Activated T-cell treated with anti-CD3 and anti-CD28 coated beads for 48 hours (primary cell): ENCODE measurements at regions not wholly inside any gene's neighbourhood (a gene's known extent, or its start where the extent isn't known, plus 50 kb on each side); places are given as distances from the start of the nearest gene placed in this dataset.
"Not testable (repeated sequence)": the region's sequence is repeated elsewhere in the genome, so short reads cannot be mapped to it uniquely, and the experiment has no call there.

Experiments
- DNase-seq: peaks from one replicate; pipeline ENCODE4 v3.0.0-alpha.2; 2020; ENCODE audit warnings: low read depth

DNA sequence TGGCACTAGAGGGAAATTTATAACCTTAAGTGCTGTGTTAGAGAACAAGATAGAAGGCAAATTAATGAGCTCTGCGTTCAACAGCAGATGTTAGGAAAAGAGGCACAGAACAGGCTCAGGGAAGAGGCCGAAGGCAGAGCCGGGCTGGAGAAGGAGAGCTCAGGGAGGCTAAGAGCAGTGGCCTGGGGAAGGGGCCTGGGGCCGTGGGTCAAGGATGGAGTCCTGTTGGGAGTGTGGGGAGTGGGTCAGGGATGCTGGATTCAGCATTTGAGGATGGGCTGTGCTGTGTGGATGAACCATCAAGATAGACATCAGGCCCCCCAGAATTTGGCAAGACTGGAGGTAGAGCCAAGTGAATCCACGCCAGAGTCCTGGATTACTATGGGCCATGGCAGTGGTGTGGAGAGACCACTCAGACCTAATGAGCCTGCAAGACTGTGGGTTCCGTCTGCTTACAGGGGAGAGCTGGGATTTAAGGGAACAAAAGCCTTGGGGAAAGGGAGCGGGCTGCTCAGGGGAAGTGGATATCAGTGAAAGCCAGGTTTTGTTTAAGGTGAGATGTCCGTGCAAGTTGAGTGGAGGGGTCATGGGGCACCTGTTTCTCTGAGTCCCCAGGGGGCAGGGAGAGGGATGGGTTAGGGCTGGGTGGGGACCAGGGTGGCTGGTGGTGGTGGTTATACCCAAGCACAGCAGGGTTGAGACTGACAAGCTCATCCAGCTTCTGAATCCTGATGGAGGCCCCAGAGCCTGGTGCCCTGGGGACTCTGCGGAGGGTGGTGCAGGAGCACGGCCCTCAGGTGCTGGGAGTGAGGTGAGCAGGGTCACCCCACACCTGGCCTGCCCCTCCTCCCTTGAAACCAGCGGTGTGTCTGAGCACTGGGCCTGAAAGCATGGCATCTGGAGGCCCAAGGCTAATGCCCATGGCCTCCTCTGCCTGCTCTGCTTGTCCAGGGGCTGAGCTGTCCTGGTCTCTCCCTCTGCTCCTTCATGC, 101.7 kb downstream of the BMS1 start:
- DNase-seq: no peak

GRCh38 chr10:42885491-42886270, 103.1 kb downstream of the BMS1 start:
- no peak for DNase-seq

- DNase-seq: no peak
These were observed 105.3 kb downstream of the BMS1 start for GRCh38 chr10:42887734-42888503.

- DNase-seq: no peak
These were observed 106.0 kb downstream of the BMS1 start for GRCh38 chr10:42888504-42889095.

DNA sequence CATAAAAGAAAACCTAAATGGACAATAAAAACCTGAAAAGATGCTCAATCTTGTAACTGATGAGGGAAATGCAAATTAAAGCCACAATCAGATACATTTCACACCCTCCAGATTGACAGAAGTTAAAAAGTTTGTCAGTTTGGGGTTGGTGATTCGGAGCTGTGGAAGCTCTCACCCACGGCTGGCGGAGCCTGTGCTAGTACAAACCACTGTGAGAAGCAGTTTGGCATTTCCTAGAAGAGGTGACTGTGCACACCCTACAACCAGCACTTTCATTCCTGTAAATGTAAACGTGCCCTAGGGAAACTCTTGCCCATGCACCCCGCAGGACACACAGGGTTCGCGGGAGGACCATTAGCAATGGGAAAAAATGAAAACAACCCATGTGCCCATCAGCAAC, 114.1 kb downstream of the BMS1 start:
- no peak for DNase-seq

GRCh38 chr10:42898037-42898960, 115.7 kb downstream of the BMS1 start:
- no peak for DNase-seq

DNA sequence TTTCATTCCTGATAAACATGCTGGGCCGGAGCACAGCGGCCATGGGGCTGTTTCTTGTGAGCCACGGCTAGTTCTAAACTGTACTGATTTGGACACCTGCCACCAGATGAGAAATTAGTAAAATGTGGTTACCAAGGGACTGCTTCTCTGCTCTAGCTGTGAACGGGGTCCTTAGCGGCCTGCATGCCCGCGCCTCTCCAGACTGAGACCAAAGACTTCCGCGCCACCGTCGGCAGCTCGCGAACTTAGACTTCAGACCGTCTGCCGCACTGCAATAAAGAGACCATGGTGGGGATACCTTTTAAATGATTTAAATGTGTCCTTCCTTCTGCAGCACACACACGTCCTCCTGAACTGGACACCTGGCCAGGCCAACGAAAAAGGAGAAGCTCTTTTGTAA, 116.4 kb downstream of the BMS1 start:
- DNase-seq: no peak

- DNase-seq: not testable (repeated sequence)
These were observed 117.8 kb downstream of the BMS1 start for GRCh38 chr10:42900346-42900745.

DNA sequence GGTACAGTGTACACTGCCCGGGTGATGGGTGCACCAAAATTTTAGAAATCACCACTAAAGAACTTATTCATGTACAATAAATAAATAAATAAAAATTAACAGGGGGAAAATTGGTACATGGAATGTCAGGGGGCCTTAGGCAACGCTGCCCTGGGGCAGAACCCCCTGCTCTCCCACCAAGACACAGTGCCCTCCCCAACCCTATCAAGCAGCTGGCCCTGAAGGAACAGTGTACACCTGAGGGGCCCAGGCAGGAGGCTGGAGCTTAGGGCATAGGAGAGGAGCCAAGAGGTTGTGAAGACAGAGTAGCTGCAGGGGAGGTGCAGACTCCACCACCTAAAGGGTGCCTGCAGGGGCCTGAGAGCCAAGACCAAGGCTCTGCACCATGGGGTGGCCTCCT, 128.8 kb downstream of the BMS1 start:
- DNase-seq: no peak

DNA sequence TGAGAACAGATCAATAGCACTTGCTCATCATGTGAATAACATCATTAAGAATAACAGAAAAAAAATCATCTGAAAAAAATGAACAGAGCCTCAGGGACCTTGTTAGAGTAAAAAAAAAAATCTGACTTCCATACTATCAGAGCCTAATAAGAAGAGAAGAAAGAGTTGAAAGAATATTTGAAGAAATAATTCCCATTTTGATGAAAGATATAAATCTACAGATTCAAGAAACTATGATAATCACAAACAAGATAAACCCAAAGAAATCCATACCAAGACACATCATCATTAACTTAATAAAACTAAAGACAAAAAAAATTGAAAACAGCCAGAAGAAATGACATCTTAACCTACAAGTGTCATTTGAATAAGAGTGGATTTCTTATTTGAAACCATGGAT, 134.4 kb downstream of the BMS1 start:
- DNase-seq: no peak

- no peak for DNase-seq
These were observed 135.2 kb downstream of the BMS1 start for GRCh38 chr10:42917821-42918220.

GRCh38 chr10:42921951-42922350, 139.4 kb downstream of the BMS1 start:
- DNase-seq: no peak

- no peak for DNase-seq
These were observed 141.9 kb downstream of the BMS1 start for GRCh38 chr10:42924484-42924883.

GRCh38 chr10:42926843-42927242, 144.2 kb downstream of the BMS1 start:
- DNase-seq: no peak

- no peak for DNase-seq
These were observed 145.5 kb downstream of the BMS1 start for GRCh38 chr10:42928064-42928463.

DNA sequence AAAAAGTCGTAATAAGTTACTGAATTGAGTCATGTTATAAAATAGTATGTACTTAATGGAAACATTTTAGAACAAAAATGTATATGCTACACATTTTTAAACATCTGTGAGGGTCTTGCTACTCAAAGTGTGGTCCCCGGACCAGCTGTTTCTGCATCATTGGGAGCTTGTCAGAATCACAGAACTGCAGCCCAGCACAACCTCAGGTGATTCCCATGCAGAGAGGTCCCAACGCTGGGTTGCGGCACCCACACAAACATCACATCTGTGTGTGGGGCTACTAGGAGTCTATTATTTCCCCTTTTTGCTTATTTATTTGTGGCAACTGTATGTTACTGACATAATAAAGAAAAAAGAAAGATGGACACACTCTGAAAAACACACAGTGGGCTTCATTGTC, 146.6 kb downstream of the BMS1 start:
- DNase-seq: no peak

DNA sequence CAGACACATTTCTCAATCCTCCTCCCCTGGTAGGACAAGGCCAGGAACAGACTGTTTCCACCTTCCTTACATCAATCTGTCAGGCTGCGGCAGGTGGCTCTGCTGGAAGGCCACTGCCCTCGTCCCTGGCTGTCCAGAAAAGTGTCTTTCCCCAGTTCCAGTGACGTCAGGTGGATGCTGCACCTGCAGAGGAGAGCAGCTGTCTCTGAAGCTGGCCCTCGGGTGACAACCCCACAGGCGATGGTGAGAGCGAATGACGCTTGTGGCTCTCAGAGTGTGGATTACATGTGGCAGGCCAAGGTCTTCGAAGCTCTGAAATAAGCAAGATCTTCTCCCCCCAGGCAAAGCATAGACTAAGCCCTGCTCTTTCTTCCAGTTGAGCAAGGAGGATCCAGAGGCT, 146.9 kb upstream of the RET start:
- DNase-seq: no peak

GRCh38 chr10:42930516-42931192, 146.2 kb upstream of the RET start:
- no peak for DNase-seq

DNA sequence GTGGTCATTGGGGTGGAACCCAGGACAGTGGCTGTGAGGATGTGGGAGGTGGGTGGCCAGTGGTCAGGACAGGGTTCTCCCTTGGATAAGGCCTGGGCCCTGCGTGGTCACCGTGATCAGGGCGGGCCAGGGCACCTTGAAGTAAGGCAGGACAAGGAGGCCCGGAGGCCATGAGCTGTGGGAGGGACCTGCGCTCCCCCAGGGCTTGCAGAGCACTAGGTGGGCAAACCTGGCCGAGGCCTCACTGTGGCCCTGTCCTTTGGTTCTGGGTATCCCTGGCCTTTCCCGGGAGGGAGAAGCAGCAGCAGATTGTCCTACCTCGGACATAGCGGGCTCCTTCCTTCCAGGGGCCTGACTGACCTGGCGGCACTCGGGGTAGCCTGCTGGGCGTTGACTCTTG, 144.8 kb upstream of the RET start:
- no peak for DNase-seq

GRCh38 chr10:42932735-42933447, 144.0 kb upstream of the RET start:
- DNase-seq: peak; percentile 46
